ENCODE measurements at regions not wholly inside any gene's neighbourhood (a gene's known extent, or its start where the extent isn't known, plus 50 kb on each side); places are given as distances from the start of the nearest gene placed in this dataset.
"Not testable (repeated sequence)": the region's sequence is repeated elsewhere in the genome, so short reads cannot be mapped to it uniquely, and the experiment has no call there.

DNA sequence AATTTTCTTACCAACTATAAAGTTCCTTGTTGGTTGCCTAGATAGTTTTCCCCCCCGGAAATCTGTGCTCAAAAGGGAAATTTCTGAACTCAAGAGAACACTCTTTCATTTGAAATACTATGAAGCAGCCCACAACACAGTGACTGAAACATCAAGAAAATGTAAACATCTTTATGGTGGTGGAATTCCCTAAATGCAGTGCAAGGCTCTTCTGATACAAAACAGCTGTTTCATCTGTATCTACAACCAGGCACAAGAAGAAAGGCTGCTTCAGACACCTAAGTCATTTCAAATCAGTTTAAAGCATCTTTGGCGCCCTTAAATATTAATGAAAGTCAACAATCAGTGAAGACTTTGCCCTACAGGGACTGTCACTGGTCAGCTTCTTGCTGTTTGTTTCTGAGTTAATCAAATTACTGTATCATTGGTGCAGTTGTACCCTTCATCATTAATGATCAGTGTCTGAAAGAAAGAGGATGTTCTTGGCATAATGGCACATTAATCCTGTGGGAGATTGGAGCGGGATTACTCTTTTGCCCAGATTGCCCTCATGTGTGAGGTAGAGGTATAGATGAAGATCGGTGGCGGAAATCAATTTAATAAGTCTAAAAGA, 947.0 kb downstream of the NR2F1-AS1 start:
- Mint-ChIP-seq H3K4me1 (ENCODE audit: low read depth) (no peaks in the 10 kb centered on the region), H3K27me3 (ENCODE audit: low read depth) (no peaks in the 10 kb centered on the region)

DNA sequence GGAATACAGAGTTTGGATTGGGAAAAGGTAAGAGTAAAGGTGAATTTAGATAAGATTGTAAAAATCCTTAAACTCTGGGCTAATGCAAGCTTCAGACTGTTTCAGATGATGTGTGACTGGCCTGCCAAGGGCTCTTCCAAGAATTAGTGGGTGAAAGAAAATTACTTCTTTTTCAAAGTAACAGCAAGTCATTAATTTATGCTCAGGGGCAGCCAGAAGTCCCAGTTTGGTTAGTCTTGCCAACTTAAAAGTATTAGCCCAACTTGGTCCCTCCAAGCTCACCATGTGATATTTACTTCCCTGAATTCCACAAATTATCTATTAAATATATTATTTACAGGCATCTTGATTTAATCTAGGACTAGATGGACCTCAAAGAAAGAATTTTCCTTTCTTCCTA, 947.8 kb downstream of the NR2F1-AS1 start:
- Mint-ChIP-seq H3K4me3 (no peak overlapping the region), H3K4me1 (ENCODE audit: low read depth) (no peaks in the 10 kb centered on the region)
- ATAC-seq (replicated peaks in 1 of 2), result no peak

More for the DNA sequence above, 947.0 kb downstream of the NR2F1-AS1 start:
- H3K36me3 Mint-ChIP-seq (ENCODE audit: insufficient read depth in 2 of 2), result no peaks in the 10 kb centered on the region
- DNase-seq (no peak), ATAC-seq (replicated peaks in 1 of 2) (no peak)
- no peak overlapping the region for H3K27ac Mint-ChIP-seq
- peaks cover 7 to 9% of the 10 kb centered on the region in 2 donors for H3K9me3 Mint-ChIP-seq
- H3K4me3 Mint-ChIP-seq, result no peak overlapping the region

DNA sequence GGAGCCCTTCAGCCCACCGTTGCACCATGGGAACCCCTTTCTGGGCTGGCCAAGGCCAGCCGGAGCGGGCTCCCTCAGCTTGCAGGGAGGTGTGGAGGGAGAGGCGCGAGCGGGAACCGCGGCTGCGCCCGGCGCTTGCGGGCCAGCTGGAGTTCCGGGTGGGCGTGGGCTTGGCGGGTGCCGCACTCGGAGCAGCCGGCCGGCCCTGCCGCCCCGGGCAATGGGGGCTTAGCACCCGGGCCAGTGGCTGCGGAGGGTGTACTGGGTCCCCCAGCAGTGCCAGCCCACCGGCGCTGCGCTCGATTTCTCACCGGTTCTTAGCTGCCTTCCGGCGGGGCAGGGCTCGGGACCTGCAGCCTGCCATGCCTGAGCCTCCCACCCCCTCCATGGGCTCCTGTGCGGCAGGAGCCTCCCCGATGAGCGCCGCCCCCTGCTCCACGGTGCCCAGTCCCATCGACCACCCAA, 949.8 kb downstream of the NR2F1-AS1 start:
- not testable (repeated sequence) for H3K27ac Mint-ChIP-seq; H3K4me1 Mint-ChIP-seq (ENCODE audit: low read depth); DNase-seq; H3K36me3 Mint-ChIP-seq (ENCODE audit: insufficient read depth in 2 of 2); H3K9me3 Mint-ChIP-seq; ATAC-seq (replicated peaks in 1 of 2); H3K4me3 Mint-ChIP-seq; H3K27me3 Mint-ChIP-seq (ENCODE audit: low read depth)

More for the DNA sequence above, 947.8 kb downstream of the NR2F1-AS1 start:
- no peak for DNase-seq
- H3K9me3 Mint-ChIP-seq, result peaks cover 7 to 9% of the 10 kb centered on the region in 2 donors
- no peaks in the 10 kb centered on the region for H3K27me3 Mint-ChIP-seq (ENCODE audit: low read depth)
- H3K36me3 Mint-ChIP-seq (ENCODE audit: insufficient read depth in 2 of 2), result no peaks in the 10 kb centered on the region
- no peak overlapping the region for H3K27ac Mint-ChIP-seq

DNA sequence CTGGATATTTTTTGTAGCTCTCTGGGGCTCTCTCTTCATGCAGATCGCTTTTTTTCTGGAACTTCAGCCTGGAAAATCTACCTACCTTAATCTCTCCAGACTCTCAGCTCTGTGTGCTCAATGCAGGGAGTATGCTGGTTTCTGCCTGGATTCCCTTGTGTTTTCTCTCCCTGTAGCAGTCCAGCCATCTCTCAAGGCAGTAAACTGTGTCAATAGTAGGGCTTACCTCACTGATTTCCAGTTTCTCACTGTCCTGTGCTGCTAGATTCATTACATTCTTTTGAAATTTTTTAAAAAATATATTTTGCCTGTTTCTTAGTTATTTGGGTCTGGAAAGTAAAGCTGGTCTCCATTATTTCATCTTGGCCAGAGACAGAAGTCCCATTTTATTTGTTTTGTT, 951.4 kb downstream of the NR2F1-AS1 start:
- Mint-ChIP-seq H3K4me1 (ENCODE audit: low read depth) (no peaks in the 10 kb centered on the region), H3K36me3 (ENCODE audit: insufficient read depth in 2 of 2) (no peaks in the 10 kb centered on the region), H3K27ac (no peak overlapping the region), H3K4me3 (no peak overlapping the region), H3K27me3 (ENCODE audit: low read depth) (no peaks in the 10 kb centered on the region), H3K9me3 (peaks cover 4 to 7% of the 10 kb centered on the region in 2 donors)
- DNase-seq (no peak), ATAC-seq (replicated peaks in 1 of 2) (no peak)

DNA sequence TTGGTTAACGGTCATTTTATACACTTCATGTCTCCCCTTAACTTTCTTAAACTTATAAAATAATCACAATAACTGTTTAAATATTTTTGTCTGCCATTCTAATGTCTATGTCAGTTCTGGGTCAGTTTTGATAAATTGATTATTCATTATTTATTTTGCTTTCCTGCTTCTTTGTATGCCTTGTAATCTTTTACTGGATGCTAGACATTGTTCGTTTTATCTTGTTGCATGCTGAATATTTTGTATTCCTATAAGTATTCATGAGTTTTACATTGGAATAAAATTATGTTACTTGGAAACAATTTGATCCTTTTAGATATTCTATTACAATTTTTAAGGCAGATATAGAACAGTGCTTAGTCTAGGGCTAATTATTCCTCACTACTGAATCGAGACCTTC, 952.0 kb downstream of the NR2F1-AS1 start:
- Mint-ChIP-seq H3K27me3 (ENCODE audit: low read depth) (no peaks in the 10 kb centered on the region), H3K27ac (no peak overlapping the region), H3K4me3 (no peak overlapping the region), H3K9me3 (peaks cover 1 to 3% of the 10 kb centered on the region in 2 donors), H3K36me3 (ENCODE audit: insufficient read depth in 2 of 2) (no peaks in the 10 kb centered on the region), H3K4me1 (ENCODE audit: low read depth) (no peaks in the 10 kb centered on the region)
- ATAC-seq (replicated peaks in 1 of 2), result no peak
- no peak for DNase-seq

DNA sequence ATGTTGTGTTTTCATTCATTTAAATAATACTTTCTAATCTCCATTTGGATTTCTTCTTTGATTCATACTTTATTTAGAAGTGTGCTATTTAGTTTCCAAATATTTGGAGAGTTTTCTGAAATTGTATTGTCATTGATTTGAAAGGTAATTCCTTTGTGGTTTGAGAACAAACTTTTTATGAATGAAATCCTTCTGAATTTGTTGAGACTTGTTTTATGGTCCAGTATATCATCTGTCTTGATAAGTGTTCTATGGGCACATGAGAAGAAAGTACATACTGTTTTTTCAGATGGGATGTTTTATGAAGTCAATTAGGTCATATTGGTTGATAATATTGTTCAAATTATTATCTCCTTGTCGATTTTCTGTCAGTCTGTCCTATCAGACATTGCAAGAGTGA, 953.8 kb downstream of the NR2F1-AS1 start:
- H3K27me3 Mint-ChIP-seq (ENCODE audit: low read depth), result no peaks in the 10 kb centered on the region
- no peak overlapping the region for H3K4me3 Mint-ChIP-seq
- H3K27ac Mint-ChIP-seq, result no peak overlapping the region
- DNase-seq (no peak), ATAC-seq (replicated peaks in 1 of 2) (no peak)
- peaks cover 0 to 13% of the 10 kb centered on the region in 2 donors for H3K9me3 Mint-ChIP-seq
- no peaks in the 10 kb centered on the region for H3K4me1 Mint-ChIP-seq (ENCODE audit: low read depth)
- no peaks in the 10 kb centered on the region for H3K36me3 Mint-ChIP-seq (ENCODE audit: insufficient read depth in 2 of 2)

DNA sequence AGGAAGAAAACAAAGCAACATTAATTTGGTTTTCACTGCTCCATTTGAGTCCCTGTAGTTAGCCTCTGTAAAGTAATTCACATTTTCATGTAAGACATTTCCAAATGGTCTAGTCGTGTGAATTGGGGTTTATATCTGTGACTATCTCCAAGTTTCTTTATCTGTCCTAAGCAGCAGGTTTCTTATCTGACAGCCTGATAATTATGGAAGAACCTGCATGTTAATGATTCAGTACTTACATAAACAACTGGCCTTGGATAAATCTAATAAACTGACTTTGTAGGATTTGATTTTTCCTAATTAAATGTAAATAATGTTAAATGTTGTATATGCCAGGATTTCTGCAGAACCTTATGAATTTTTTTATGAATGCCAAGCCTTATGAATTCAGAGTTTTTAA, 964.9 kb downstream of the NR2F1-AS1 start:
- Mint-ChIP-seq H3K27me3 (ENCODE audit: low read depth) (no peaks in the 10 kb centered on the region), H3K4me3 (no peak overlapping the region), H3K9me3 (peaks cover 0 to 12% of the 10 kb centered on the region in 2 donors), H3K27ac (no peak overlapping the region), H3K4me1 (ENCODE audit: low read depth) (no peaks in the 10 kb centered on the region), H3K36me3 (ENCODE audit: insufficient read depth in 2 of 2) (no peaks in the 10 kb centered on the region)
- no peak for ATAC-seq (replicated peaks in 1 of 2)
- DNase-seq, result no peak

DNA sequence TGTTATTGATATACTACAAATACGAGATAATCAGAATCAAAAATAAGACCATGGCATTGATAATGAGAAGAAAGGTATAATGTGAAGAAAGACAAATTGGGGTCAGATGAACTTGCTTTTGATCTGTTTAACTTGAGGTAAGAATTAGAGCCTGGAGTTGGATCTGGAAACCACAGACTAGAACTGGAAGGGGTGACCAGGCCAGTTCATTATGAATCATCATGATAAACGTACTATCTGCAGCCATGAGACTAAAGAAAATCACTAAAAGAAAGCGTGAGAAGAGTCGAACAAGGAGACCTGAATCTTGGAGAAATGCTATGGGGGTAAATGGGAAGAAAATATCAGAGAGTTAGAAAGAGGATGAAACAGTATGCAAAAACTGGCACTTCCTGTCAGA, 967.5 kb downstream of the NR2F1-AS1 start:
- DNase-seq (no peak), ATAC-seq (replicated peaks in 1 of 2) (no peak)
- no peaks in the 10 kb centered on the region for H3K36me3 Mint-ChIP-seq (ENCODE audit: insufficient read depth in 2 of 2)
- peaks cover 3 to 6% of the 10 kb centered on the region in 2 donors for H3K9me3 Mint-ChIP-seq
- no peak overlapping the region for H3K4me3 Mint-ChIP-seq
- H3K27me3 Mint-ChIP-seq (ENCODE audit: low read depth), result no peaks in the 10 kb centered on the region
- no peaks in the 10 kb centered on the region for H3K4me1 Mint-ChIP-seq (ENCODE audit: low read depth)
- no peak overlapping the region for H3K27ac Mint-ChIP-seq

DNA sequence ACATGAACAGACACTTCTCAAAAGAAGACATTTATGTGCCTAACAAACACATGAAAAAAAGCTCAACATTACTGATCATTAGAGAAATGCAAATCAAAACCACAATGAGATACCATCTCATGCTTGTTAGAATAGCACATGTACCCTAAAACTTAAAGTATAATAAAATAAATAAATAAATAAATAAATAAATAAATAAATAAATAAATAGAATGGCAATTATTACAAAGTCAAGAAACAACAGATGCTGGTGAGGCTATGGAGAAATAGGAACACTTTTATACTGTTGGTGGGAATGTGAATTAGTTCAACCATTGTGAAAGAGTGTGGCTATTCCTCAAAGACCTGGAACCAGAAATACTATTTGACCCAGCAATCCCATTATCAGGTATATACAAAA, 970.6 kb downstream of the NR2F1-AS1 start:
- not testable (repeated sequence) for H3K27ac Mint-ChIP-seq; H3K36me3 Mint-ChIP-seq (ENCODE audit: insufficient read depth in 2 of 2); H3K27me3 Mint-ChIP-seq (ENCODE audit: low read depth); H3K4me3 Mint-ChIP-seq; ATAC-seq (replicated peaks in 1 of 2); DNase-seq; H3K4me1 Mint-ChIP-seq (ENCODE audit: low read depth); H3K9me3 Mint-ChIP-seq

DNA sequence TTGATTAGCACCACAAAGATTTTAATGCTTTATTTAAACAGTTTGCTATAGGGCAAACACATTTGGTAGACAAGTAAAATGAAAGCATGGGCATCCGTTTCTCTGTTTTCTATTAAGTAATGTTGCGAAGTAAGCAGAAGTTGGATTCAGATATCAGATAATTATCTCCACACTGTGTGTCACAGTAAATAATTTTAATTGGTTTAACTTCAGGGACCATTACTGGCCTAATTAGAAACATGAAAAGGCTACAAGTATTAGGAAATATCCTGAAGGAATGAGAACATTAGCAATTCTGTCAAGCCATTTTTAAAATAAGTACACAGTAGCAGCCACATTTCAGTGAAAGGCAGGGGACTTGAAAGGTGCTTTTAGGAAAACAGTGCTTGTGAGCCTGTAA, 975.4 kb downstream of the NR2F1-AS1 start:
- no peak for ATAC-seq (replicated peaks in 1 of 2)
- H3K27ac Mint-ChIP-seq, result no peak overlapping the region

DNA sequence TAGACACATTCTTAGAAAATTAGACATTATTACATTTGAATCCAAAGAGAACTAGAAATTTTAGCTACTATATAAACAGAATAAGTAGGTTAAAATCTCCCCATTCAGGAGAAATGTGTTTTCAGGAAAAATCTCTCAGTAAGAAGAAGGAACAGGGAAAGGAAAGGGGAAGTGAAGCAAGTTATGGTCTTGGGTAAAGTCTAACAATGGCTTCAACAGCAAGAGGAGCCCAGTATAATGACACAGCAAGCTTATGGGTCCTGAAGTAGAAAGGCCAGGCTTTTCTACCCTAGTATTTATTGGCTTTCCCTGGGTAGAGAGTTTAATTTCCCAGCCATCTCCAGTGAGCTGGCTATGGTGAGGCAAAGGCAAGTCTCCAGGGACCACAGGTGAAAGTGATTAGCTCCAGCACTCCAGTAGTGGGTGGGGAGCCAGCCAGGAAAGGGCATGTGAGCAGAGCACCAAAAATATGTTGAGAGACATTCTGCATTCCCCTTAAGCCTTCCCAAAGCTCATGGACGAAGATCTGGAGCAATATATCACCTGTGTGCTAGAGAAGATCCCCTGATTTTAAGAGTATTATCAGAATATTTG, 981.7 kb downstream of the NR2F1-AS1 start:
- Mint-ChIP-seq H3K4me3 (no peak overlapping the region), H3K4me1 (ENCODE audit: low read depth) (no peaks in the 10 kb centered on the region), H3K27me3 (ENCODE audit: low read depth) (no peaks in the 10 kb centered on the region), H3K27ac (no peak overlapping the region), H3K36me3 (ENCODE audit: insufficient read depth in 2 of 2) (no peaks in the 10 kb centered on the region), H3K9me3 (peaks cover 5 to 8% of the 10 kb centered on the region in 2 donors)
- DNase-seq (no peak), ATAC-seq (replicated peaks in 1 of 2) (no peak)

More for the DNA sequence above, 975.4 kb downstream of the NR2F1-AS1 start:
- Mint-ChIP-seq H3K9me3 (peaks cover 2 to 5% of the 10 kb centered on the region in 2 donors), H3K4me1 (ENCODE audit: low read depth) (no peaks in the 10 kb centered on the region), H3K27me3 (ENCODE audit: low read depth) (no peaks in the 10 kb centered on the region), H3K36me3 (ENCODE audit: insufficient read depth in 2 of 2) (no peaks in the 10 kb centered on the region), H3K4me3 (no peak overlapping the region)
- DNase-seq, result no peak

DNA sequence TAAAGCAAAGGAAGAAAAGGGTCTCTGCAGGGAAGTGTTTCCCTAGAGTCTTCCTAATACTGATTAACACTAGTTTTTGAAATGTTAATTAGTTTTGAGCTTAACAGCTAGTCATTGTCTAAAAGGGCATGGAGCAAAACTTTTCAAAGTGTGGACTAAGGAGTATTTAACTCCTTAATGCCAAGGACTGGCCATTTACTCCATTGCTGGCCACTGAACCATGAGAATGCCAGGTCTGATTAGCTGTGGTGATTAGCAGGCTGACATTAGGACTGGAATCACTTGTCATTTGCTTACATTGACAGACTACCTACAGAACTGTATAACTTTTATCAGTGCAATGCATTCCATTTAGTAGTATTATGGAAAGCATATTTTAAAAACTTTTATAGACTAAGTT, 987.0 kb downstream of the NR2F1-AS1 start:
- H3K36me3 Mint-ChIP-seq (ENCODE audit: insufficient read depth in 2 of 2), result no peaks in the 10 kb centered on the region
- no peak overlapping the region for H3K4me3 Mint-ChIP-seq
- H3K9me3 Mint-ChIP-seq, result peaks cover 0 to 6% of the 10 kb centered on the region in 2 donors
- no peaks in the 10 kb centered on the region for H3K4me1 Mint-ChIP-seq (ENCODE audit: low read depth)
- no peak overlapping the region for H3K27ac Mint-ChIP-seq
- ATAC-seq (replicated peaks in 1 of 2), result no peak
- H3K27me3 Mint-ChIP-seq (ENCODE audit: low read depth), result no peaks in the 10 kb centered on the region
- no peak for DNase-seq

DNA sequence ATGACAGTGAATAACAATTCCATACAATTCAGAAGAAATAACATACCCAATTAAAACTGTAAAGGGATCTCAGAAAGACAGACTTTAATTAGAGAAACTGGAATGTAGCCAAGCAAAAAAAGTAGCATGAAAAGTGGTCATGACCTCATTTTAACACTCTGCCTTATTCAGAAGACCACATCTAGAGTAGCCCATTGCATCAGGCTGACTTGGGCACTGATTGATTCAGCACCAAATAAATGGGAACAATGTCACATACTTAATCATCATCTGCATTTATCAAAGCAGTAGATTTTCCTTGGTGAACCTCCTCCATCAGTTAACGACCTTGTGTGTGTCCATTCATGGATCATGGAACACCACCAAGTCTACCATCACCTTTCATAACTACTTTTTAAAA, 992.1 kb downstream of the NR2F1-AS1 start:
- Mint-ChIP-seq H3K36me3 (ENCODE audit: insufficient read depth in 2 of 2) (no peaks in the 10 kb centered on the region), H3K4me3 (no peak overlapping the region), H3K27ac (no peak overlapping the region), H3K4me1 (ENCODE audit: low read depth) (no peaks in the 10 kb centered on the region), H3K27me3 (ENCODE audit: low read depth) (no peaks in the 10 kb centered on the region), H3K9me3 (no peaks in the 10 kb centered on the region)
- DNase-seq (no peak), ATAC-seq (replicated peaks in 1 of 2) (no peak)

DNA sequence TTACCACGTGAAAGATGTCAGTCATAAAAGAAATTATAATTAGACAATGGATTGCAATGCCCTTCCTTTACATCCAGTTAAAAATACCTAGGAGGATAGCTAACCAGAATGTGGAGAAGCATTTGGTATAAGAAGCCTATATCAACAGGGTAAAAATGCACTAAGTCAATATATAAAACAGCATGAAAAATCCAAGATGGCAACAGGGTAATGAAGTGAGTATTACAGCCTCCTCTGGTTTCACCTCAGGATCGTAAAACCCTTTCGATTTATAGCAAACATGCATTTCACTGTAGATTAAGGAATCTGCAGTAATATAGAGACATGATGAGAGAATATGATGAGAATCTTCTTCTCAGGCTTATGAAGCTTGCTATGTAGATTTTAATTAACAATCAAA, 999.3 kb downstream of the NR2F1-AS1 start:
- no peaks in the 10 kb centered on the region for H3K4me1 Mint-ChIP-seq (ENCODE audit: low read depth)
- H3K27me3 Mint-ChIP-seq (ENCODE audit: low read depth), result no peaks in the 10 kb centered on the region
- DNase-seq (no peak), ATAC-seq (replicated peaks in 1 of 2) (no peak)
- no peaks in the 10 kb centered on the region for H3K36me3 Mint-ChIP-seq (ENCODE audit: insufficient read depth in 2 of 2)
- H3K27ac Mint-ChIP-seq, result no peak overlapping the region
- peaks cover 2% of the 10 kb centered on the region in 2 donors for H3K9me3 Mint-ChIP-seq
- no peak overlapping the region for H3K4me3 Mint-ChIP-seq
